SW 1271 (cell line): ENCODE measurements at regions not wholly inside any gene's neighbourhood (a gene's known extent, or its start where the extent isn't known, plus 50 kb on each side); places are given as distances from the start of the nearest gene placed in this dataset.

Source experiments
- DNase-seq, 2 experiments: peaks; one replicate each; lab custom pipeline; 2025; lab: John Stamatoyannopoulos, UW

DNA sequence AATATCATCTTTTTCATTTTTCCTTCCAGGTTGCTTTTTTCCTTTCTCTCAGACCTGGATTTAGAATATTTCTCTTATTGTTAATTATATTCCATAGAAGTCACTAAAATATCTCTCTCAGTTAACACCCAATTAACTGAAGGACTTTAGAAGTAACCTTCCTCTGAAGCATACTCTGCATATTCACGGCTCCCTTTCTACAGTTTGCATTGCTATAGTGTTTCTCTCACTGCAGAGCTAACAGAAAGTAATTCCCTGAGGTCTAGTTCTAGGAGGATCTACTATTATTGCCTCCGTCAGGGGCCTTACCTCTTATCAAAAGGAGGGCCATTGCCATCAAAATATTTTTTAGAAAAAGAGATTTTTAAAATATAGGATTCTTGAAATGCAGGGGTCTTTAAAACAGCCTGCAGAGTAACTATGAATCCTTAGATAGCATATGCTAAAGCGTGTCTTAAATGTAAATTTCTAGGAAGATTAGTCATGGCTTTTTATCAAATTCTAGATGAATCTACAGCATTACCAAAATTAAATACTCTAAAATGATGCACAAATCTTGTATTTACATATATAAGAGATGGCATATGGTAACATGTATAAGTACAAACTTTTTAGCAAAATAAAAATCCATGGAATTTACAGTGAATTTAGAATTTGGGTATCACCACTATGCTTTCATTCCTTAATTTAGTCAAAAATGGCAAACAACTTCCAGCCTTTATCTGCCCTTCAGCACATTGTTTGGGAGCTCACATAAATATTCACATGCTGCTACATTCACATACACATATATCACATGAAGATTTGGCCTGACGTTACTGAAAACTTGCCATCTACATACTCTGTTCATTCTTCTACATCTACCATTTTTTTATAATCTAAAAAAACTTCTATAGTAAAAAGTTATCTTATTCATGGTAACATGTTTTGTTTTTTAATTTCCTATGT is 696.8 kb downstream of the OTOL1 start:
- DNase-seq: no peak

DNA sequence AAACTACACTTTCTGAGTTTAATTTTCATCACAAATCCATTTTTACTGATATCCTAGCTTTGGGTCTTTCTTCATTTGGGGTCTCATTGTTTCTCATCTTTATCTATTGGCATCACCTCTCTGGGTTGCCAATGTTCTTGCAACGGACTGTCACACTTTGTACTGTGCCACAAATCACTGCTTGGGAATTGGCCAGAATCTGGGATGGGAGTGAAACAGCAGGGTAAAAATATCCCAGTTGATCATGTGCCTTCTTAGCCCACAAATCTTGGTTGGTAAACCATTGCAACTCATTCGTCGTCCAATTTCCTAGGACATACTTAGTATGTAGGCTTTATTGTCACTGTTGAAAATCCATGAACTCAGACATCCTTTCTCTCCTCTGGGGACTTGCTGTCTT is 698.5 kb downstream of the OTOL1 start:
- DNase-seq: no peak

DNA sequence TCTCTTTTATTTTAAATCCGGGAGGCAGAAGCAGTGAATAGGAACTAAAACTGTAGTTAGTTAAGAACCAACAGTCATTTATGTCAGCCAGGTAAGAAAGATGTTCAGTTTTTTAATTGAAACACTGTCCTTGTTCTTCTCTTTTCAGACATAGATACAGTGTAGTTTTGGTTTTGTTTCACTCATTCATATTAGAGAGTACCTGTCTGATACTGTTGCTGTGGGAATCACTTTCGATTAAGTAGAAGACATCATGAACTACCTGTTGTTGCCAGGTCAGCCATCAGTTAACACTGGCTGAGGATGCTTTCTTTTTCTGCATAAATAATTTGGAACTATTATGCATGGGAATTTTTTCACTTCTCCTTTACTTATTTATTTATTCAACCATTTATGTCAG is 700.4 kb downstream of the OTOL1 start:
- no peak for DNase-seq

DNA sequence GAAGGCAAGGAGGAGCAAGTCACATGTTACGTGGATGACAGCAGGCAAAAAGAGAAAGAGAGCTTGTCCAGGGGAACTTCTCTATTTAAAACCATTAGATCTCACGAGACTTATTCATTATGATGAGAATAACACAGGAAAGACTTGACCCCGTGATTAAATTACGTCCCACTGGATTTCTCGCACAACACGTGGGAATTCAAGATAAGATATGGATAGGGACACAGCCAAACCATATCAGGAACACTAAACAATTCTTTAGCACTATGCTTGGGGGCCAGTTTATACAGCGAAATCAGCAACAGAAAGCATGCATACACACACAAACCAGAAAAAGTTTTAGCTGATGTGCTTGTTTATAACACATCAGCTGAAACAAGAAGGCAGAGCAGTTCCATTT is 704.2 kb downstream of the OTOL1 start:
- no peak for DNase-seq

DNA sequence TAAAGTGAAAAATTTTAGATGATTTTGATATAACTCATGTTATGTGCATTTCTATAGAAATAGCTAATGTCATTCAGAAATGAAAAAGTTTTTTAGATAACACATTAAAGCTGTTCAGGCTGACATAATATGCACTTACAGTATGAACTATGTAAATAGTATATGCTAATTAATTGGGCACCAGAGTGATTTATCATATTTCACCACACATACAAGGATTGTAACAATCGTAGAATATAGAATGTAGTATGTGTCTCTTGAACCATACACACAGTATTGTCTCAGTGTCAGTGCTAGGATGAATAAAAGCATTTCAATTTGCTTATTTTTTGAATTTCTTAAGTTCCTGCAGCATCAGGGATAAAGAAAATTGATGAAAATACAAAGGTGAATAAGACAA is 710.0 kb downstream of the OTOL1 start:
- DNase-seq: no peak

GRCh38 chr3:162211470-162211869 is 714.9 kb downstream of the OTOL1 start:
- no peak for DNase-seq

DNA sequence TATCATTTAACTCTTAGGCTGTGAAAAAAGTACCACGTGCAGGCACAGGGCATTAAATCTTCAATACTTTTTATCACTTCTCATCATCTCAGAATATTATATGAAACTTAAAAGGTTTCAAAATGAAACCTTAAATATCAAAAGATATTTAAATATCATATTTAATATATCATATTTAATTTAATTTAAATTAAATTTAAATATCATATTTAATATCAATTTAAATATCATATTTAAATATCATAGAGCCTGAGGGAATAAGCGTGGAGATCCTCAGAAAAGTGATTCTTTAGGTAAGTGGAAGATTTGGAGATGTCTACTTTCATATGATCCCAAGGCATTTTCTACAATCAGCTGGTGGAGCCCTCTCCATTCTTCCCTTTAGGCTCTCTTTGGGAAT is 716.6 kb downstream of the OTOL1 start:
- no peak for DNase-seq

- DNase-seq: no peak
Measured at GRCh38 chr3:162213956-162214355, 717.3 kb downstream of the OTOL1 start.

GRCh38 chr3:162217647-162218046 is 721.0 kb downstream of the OTOL1 start:
- DNase-seq: no peak

- no peak for DNase-seq
Measured at GRCh38 chr3:162218479-162218878, 721.9 kb downstream of the OTOL1 start.

DNA sequence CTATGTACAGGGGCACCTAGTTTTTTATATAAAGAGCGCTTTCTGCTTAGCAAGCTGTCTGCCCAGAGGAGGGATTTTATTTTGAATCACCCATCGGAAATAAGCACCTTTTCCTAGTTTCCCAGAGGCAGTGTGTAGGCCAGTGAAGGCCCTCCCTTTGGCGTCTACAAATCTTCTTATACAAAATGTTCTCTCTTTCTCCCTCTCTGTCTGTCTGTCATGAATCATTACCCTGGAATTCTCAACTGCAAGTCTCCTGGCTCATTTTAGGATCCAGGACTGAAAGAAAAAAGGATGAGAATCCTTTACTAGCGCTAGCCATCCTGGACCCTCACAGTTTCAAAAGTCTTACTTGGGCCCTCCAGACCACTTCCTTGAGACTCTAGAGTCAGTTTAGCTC is 728.1 kb downstream of the OTOL1 start:
- no peak for DNase-seq

DNA sequence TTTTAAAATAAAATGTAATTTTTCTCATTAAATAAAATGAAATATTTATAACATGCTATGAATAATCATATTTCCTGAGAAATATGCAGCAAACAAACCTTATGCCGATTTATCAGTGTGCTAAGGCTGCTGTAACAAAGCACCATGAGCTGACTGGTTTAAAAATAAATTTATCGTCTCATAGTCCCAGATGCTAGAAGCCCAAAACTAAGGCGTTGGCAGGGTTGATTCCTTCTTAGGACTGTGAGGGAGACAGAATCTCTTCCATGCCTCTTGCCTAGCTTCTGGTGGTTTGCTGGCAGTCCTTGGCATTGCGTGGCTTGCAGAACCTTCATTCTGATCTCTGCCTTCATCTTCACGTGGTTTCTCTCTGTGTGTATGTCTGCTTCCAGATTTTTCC is 740.3 kb downstream of the OTOL1 start:
- no peak for DNase-seq

DNA sequence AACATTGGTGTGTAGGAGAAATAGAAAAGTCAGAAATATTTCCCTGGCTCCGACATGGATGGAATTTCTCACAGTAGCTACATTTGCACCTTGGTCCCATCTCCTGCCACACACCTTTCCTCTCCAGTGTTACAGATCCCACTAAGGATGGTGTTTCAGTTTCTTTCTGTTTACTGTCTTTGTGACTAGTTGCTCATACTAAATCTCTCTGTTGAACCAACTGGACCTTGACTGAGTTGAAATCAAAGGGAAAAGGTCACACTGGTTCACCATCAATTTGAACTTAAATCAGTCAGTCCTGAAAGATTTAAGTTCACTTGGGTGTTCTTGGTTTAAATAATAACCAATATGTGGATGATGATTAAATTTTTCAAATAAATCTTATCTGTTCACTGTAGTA is 754.2 kb downstream of the OTOL1 start:
- no peak for DNase-seq

GRCh38 chr3:162262129-162262528 is 765.5 kb downstream of the OTOL1 start:
- no peak for DNase-seq

DNA sequence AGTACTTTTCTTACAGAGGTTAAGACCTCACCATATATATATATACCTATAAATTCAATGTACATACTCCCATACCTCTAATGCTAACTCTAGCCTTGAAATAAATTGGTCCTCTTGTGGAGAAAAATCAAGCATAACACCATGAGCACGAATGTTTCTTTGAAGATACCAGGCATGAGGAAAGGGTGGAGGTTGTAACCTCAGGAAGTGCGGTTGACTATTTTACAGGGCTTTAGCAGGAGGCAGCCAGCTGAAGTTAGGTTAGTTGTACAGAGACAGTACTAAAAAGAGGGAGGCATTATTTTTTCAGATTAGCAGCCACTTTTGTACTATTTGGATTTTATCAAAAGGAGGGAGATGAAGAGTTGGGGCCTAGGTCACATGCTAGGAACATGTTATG is 767.0 kb downstream of the OTOL1 start:
- DNase-seq: no peak

DNA sequence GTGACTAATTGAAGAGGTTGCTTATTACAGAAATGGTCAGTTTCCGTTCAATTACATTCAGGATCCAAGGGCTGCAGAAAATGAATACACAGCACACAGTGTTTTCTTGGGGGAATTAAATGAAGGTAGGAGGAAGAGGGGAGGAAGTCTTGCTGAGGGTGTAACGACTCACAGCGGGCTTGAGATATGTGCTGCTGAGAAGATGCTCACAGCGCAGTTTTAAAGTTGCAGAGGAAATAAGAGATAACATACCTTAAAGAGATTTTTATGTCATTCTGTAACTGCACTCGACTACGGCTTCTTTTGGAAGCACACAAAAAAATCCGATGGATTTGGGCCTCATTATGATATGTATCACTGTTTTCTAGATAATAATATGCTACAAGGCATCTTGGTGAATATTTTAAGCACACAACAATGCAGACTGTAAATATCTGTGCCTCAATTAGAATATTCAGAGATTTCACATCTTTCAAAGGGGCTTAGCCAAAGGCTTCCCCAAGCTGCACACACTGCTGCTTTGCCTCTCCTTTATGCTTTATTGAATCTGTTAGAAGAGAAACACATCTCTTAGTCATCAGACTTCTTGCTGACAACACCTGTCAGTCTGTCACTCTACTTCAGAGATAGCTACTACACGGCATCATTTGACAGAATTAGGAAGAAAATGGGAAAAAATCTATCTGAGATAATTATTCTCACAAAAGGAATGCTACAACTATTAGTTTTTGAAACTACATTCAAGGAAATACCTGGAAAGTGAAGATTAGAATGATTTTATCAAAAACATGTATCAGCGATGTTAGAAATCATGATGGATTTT is 773.2 kb downstream of the OTOL1 start:
- no peak for DNase-seq

GRCh38 chr3:162274070-162274469 is 777.5 kb downstream of the OTOL1 start:
- no peak for DNase-seq

GRCh38 chr3:162278834-162279233 is 782.2 kb downstream of the OTOL1 start:
- no peak for DNase-seq

GRCh38 chr3:162285259-162285658 is 788.7 kb downstream of the OTOL1 start:
- DNase-seq: no peak

- DNase-seq: no peak
Measured at GRCh38 chr3:162287600-162287999, 791.0 kb downstream of the OTOL1 start.

GRCh38 chr3:162292409-162292808 is 795.8 kb downstream of the OTOL1 start:
- no peak for DNase-seq

DNA sequence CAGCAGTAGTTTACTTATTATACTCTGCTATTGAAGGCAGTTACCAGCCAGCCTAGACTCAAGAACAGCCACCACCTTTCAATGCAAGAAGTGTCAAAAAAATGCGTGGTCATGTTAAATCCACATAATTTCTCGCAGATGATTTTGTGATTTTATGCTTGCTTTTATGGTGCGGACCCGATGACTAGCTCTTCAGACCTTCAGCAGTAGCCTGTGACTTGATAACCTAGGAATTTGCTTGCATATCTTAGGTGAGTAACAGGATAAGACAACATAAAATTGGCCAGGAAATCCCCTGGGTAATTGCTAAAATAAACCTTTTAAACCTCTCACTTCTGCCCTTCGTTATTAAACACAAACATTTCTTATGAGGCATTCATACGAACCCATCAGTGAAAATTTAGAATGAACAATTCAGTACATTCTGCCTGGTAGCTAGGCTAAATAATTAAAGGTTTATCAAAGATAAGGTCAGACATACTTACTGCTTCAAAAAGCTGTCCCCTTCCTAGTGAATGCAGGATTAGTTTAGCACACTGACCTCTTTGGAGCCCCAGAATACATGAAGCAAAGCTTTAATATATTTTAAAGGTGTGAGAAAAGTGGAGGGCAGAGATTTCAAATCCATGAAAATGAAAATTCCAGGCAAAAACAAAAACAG is 798.8 kb downstream of the OTOL1 start:
- peak; percentile 67 to 91 for DNase-seq
